HCT116 (cell line): ENCODE measurements at regions not wholly inside any gene's neighbourhood (a gene's known extent, or its start where the extent isn't known, plus 50 kb on each side); places are given as distances from the start of the nearest gene placed in this dataset.

ENCODE experiments used
- ATAC-seq: fragments of 200-7000 bp; cut with Tn5 transposase; 2 replicates; pipeline ENCODE4 v1.9.1; 2020; ENCODE audit warnings: mild to moderate bottlenecking, moderate library complexity
- BruUV-seq: library from RNA; stranded (reverse); fragments of 400-500 nt; replicated peaks from 2 replicates; lab custom pipeline; 2021; lab: Mats Ljungman, UMichigan
- CTCF ChIA-PET: fragments of 300-600 bp; sonication (Branson Sonifier 250); formaldehyde crosslinking; loops from one replicate; lab custom pipeline; 2021; ENCODE audit warnings: antibody characterized with exemption; lab: Charles Lee
- POLR2A ChIA-PET: fragments of 300-600, 350-600 bp; sonication (Branson Sonifier 250); formaldehyde crosslinking; loops from one replicate; lab custom pipeline; 2021; ENCODE audit warnings: antibody characterized with exemption; lab: Charles Lee
- RAD21 ChIA-PET, 2 experiments: fragments of 300-600 bp; sonication (Branson Sonifier 250); formaldehyde crosslinking; loops; one replicate each; lab custom pipeline; 2023; ENCODE audit warnings: low total read pairs in 2 of 2; ENCODE audit not compliant: uncharacterized antibody in 2 of 2, unreplicated experiment in 2 of 2, low non-redundant PET in 1 of 2; lab: Charles Lee
- DNase-seq: peaks from one replicate; pipeline ENCODE4 v3.0.0-alpha.2; 2010; ENCODE audit warnings: low read depth, low spot score
- H2AFZ ChIP-seq: fragments of 200-600 bp; shearing (Covaris generic), sonication (generic); 2 replicates; pipeline ENCODE4 v1.6.1; 2017; ENCODE audit warnings: low read depth, mixed run types, mixed read lengths, antibody characterized with exemption, low read length; ENCODE audit not compliant: poor library complexity, severe bottlenecking
- H3K27ac ChIP-seq: 2 replicates; pipeline ENCODE4 v1.5.1; 2012; ENCODE audit warnings: low read depth, low read length
- H3K27me3 ChIP-seq: fragments of 200-600 bp; sonication (generic); 2 replicates; pipeline ENCODE4 v1.6.1; 2016; ENCODE audit warnings: mixed run types, low read length, mixed read lengths; ENCODE audit not compliant: insufficient read depth
- H3K36me3 ChIP-seq, 2 experiments: fragments of 200-500 bp in 1 of 2; fragments of 200-600 bp in 1 of 2; sonication (Bioruptor generic) in 1 of 2; sonication (generic) in 1 of 2; 2 replicates each; pipeline versions ENCODE4 v1.5.1 to v1.6.1; 2014 to 2016; ENCODE audit warnings: low read length in 2 of 2, inconsistent platforms in 1 of 2, mixed read lengths in 1 of 2, mixed run types in 1 of 2; ENCODE audit not compliant: insufficient read depth in 2 of 2, control insufficient read depth in 1 of 2
- H3K4me1 ChIP-seq, 2 experiments: fragments of 200-600 bp in 1 of 2; sonication (generic) in 1 of 2; 2 replicates each; pipeline versions ENCODE4 v1.5.1 to v1.6.1; 2012 to 2017; ENCODE audit warnings: low read length in 2 of 2, inconsistent platforms in 1 of 2, mild to moderate bottlenecking in 1 of 2, mixed read lengths in 1 of 2, mixed run types in 1 of 2, moderate library complexity in 1 of 2; ENCODE audit not compliant: insufficient read depth in 2 of 2, control insufficient read depth in 1 of 2
- H3K4me2 ChIP-seq: fragments of 200-600 bp; sonication (generic); 2 replicates; pipeline ENCODE4 v1.6.1; 2017; ENCODE audit warnings: mixed run types, low read length, mixed read lengths
- H3K4me3 ChIP-seq, 2 experiments: fragments of 200-600 bp in 1 of 2; sonication (generic) in 1 of 2; replicated peaks in 1 of 2; 2 replicates each; pipeline ENCODE4 v1.5.1; 2011 to 2016; ENCODE audit warnings: low read length in 2 of 2, control low read depth in 1 of 2, low read depth in 1 of 2, mild to moderate bottlenecking in 1 of 2, mixed read lengths in 1 of 2, mixed run types in 1 of 2
- H3K79me2 ChIP-seq: fragments of 200-600 bp; sonication (generic); 2 replicates; pipeline ENCODE4 v1.6.1; 2017; ENCODE audit warnings: mild to moderate bottlenecking, mixed run types, low read length, moderate library complexity, mixed read lengths; ENCODE audit not compliant: insufficient read depth
- H3K9ac ChIP-seq: fragments of 200-600 bp; sonication (generic); 2 replicates; pipeline ENCODE4 v1.6.1; 2016; ENCODE audit warnings: low read length, mixed read lengths
- H3K9me2 ChIP-seq: fragments of 200-600 bp; sonication (generic), shearing (Covaris generic); 2 replicates; pipeline ENCODE4 v1.6.1; 2017; ENCODE audit warnings: mixed run types, mild to moderate bottlenecking, moderate library complexity; ENCODE audit not compliant: insufficient read depth
- H3K9me3 ChIP-seq, 2 experiments: fragments of 200-500 bp in 1 of 2; fragments of 200-600 bp in 1 of 2; sonication (Bioruptor generic) in 1 of 2; sonication (generic) in 1 of 2; 2 replicates each; pipeline ENCODE4 v1.6.1; 2014 to 2017; ENCODE audit warnings: low read length in 2 of 2, mixed read lengths in 2 of 2, inconsistent platforms in 1 of 2, low read depth in 1 of 2, mild to moderate bottlenecking in 1 of 2, mixed run types in 1 of 2, moderate library complexity in 1 of 2; ENCODE audit not compliant: control insufficient read depth in 1 of 2, insufficient read depth in 1 of 2
- H4K20me1 ChIP-seq: fragments of 200-600 bp; sonication (generic), shearing (Covaris generic); 2 replicates; pipeline ENCODE4 v1.6.1; 2017; ENCODE audit warnings: mixed run types, mild to moderate bottlenecking, moderate library complexity; ENCODE audit not compliant: insufficient read depth
- ELF1 ChIP-seq: IDR thresholded peaks from 2 replicates; pipeline ENCODE4 v1.6.1; 2012; ENCODE audit warnings: low read depth, borderline replicate concordance
- EZH2 ChIP-seq: fragments of 200-600 bp; sonication (generic); IDR thresholded peaks from 2 replicates; pipeline ENCODE4 v1.6.1; 2017; ENCODE audit warnings: antibody characterized with exemption, mixed run types
- EZH2phosphoT487 ChIP-seq: fragments of 200-600 bp; IDR thresholded peaks from 2 replicates; pipeline ENCODE4 v1.6.1; 2018; ENCODE audit warnings: antibody characterized with exemption, borderline replicate concordance
- JUND ChIP-seq: IDR thresholded peaks from 2 replicates; pipeline ENCODE4 v1.6.1; 2012
- POLR2AphosphoS5 ChIP-seq: IDR thresholded peaks from 2 replicates; pipeline ENCODE4 v1.6.1; 2011; ENCODE audit warnings: mild to moderate bottlenecking, low read depth, low read length, moderate library complexity
- SP1 ChIP-seq: IDR thresholded peaks from 2 replicates; pipeline ENCODE4 v1.6.1; 2012; ENCODE audit warnings: low read depth
- TCF7L2 ChIP-seq: IDR thresholded peaks from 2 replicates; pipeline ENCODE4 v1.7.0; 2011; ENCODE audit warnings: borderline replicate concordance, inconsistent platforms; ENCODE audit not compliant: insufficient read depth, insufficient read length; ENCODE audit errors: extremely low read depth
- intact Hi-C: fragments of 100-400 bp; cut with micrococcal nuclease; formaldehyde crosslinking; loops from 2 replicates; pipeline ENCODE4 v1.10.0; 2022
- TF ChIP-seq, protein P1 (sequence below): IDR thresholded peaks from 2 replicates; pipeline ENCODE4 v1.6.1; 2012; ENCODE audit warnings: low read depth
- TF ChIP-seq, protein P2 (sequence below): IDR thresholded peaks from 2 replicates; pipeline ENCODE4 v1.6.1; 2011; ENCODE audit warnings: mild to moderate bottlenecking, low read length, moderate library complexity; ENCODE audit not compliant: insufficient replicate concordance; ENCODE audit errors: extremely low read depth

DNA sequence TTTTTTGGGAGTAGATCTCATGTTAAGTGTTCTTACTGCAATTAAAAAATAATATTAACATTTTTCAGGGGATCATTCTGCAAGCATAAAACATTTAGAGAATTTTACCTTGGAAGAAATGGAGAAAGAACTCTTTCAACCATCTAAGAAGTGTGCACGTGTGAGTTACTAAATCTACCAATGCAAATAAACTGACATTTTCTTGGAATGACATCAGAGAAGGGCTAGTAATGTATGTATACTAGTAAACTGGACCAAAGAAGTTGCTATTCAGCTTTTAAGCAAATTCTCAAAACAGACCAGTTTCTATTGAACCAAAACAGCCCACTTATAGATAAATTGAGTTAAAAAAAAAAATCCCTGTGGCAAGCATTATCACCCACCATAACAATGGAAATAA lies 191.2 kb downstream of the BTBD3 start:
- RAD21 ChIA-PET, result no interaction called here
- POLR2A ChIA-PET, result no interaction called here
- DNase-seq, result no peak
- peaks cover 0 to 34% of the 10 kb centered on the region in 2 experiments; a peak in 2 of 4 replicates for H3K9me3 ChIP-seq
- BruUV-seq, result no TSS peak
- TF ChIP-seq EZH2 (no peak), TCF7L2 (no peak)
- TF ChIP-seq, protein P1, sequence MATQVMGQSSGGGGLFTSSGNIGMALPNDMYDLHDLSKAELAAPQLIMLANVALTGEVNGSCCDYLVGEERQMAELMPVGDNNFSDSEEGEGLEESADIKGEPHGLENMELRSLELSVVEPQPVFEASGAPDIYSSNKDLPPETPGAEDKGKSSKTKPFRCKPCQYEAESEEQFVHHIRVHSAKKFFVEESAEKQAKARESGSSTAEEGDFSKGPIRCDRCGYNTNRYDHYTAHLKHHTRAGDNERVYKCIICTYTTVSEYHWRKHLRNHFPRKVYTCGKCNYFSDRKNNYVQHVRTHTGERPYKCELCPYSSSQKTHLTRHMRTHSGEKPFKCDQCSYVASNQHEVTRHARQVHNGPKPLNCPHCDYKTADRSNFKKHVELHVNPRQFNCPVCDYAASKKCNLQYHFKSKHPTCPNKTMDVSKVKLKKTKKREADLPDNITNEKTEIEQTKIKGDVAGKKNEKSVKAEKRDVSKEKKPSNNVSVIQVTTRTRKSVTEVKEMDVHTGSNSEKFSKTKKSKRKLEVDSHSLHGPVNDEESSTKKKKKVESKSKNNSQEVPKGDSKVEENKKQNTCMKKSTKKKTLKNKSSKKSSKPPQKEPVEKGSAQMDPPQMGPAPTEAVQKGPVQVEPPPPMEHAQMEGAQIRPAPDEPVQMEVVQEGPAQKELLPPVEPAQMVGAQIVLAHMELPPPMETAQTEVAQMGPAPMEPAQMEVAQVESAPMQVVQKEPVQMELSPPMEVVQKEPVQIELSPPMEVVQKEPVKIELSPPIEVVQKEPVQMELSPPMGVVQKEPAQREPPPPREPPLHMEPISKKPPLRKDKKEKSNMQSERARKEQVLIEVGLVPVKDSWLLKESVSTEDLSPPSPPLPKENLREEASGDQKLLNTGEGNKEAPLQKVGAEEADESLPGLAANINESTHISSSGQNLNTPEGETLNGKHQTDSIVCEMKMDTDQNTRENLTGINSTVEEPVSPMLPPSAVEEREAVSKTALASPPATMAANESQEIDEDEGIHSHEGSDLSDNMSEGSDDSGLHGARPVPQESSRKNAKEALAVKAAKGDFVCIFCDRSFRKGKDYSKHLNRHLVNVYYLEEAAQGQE, result no peak
- H3K36me3 ChIP-seq, result no peaks in the 10 kb centered on the region
- no peak overlapping the region for H3K27ac ChIP-seq
- H3K9me2 ChIP-seq, result no peaks in the 10 kb centered on the region
- ATAC-seq, result no peak
- H3K27me3 ChIP-seq, result no peaks in the 10 kb centered on the region
- H4K20me1 ChIP-seq, result no peaks in the 10 kb centered on the region
- CTCF ChIA-PET, result no interaction called here
- no peaks in the 10 kb centered on the region for H3K79me2 ChIP-seq
- no peak overlapping the region for H2AFZ ChIP-seq
- H3K4me2 ChIP-seq, result no peak overlapping the region
- no peak overlapping the region for H3K4me3 ChIP-seq
- H3K4me1 ChIP-seq, result no peaks in the 10 kb centered on the region
- intact Hi-C loops, result no loop called here
- no peak overlapping the region for H3K9ac ChIP-seq

DNA sequence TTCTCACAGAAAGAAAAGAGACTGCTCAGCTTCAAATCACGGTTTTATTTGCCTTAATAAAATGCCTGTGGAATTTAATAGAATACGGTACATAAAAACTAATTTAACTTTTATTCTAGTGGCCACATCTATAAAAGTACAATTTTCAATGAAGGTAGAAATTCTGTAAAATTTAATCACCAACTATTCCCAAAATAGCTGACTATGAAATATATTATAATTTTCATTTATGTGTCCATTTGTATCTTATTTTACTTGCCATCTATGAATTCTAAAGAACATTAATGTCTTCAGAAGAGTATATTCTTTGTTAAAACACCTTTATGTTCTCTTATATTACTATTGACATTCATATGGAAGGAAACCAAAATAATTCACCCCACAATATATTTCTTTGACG lies 192.6 kb downstream of the BTBD3 start:
- CTCF ChIA-PET, result no interaction called here
- Histone ChIP-seq H3K9me3 (peaks cover 0 to 37% of the 10 kb centered on the region in 2 experiments; a peak in 2 of 4 replicates), H4K20me1 (no peaks in the 10 kb centered on the region), H3K79me2 (no peaks in the 10 kb centered on the region), H3K4me3 (no peak overlapping the region), H3K27ac (no peak overlapping the region), H2AFZ (no peak overlapping the region), H3K9ac (no peak overlapping the region), H3K9me2 (no peaks in the 10 kb centered on the region), H3K36me3 (no peaks in the 10 kb centered on the region), H3K4me2 (no peak overlapping the region), H3K27me3 (no peaks in the 10 kb centered on the region)
- RAD21 ChIA-PET, result no interaction called here
- BruUV-seq, result no TSS peak
- intact Hi-C loops, result no loop called here
- POLR2A ChIA-PET, result no interaction called here
- no peak for DNase-seq
- TF ChIP-seq JUND (no peak), EZH2phosphoT487 (no peak), ELF1 (no peak), POLR2AphosphoS5 (no peak), SP1 (no peak)
- TF ChIP-seq, protein P1, result no peak
- TF ChIP-seq, protein P2, sequence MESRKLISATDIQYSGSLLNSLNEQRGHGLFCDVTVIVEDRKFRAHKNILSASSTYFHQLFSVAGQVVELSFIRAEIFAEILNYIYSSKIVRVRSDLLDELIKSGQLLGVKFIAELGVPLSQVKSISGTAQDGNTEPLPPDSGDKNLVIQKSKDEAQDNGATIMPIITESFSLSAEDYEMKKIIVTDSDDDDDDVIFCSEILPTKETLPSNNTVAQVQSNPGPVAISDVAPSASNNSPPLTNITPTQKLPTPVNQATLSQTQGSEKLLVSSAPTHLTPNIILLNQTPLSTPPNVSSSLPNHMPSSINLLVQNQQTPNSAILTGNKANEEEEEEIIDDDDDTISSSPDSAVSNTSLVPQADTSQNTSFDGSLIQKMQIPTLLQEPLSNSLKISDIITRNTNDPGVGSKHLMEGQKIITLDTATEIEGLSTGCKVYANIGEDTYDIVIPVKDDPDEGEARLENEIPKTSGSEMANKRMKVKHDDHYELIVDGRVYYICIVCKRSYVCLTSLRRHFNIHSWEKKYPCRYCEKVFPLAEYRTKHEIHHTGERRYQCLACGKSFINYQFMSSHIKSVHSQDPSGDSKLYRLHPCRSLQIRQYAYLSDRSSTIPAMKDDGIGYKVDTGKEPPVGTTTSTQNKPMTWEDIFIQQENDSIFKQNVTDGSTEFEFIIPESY, result no peak
- TF ChIP-seq, all 23 proteins: peak for 0
- no peak for ATAC-seq
- H3K4me1 ChIP-seq, result no peaks in the 10 kb centered on the region
